AG04449 (cell line): ENCODE measurements at regions not wholly inside any gene's neighbourhood (a gene's known extent, or its start where the extent isn't known, plus 50 kb on each side); places are given as distances from the start of the nearest gene placed in this dataset.

ENCODE experiments used
- CTCF ChIA-PET: fragments of 350-600 bp; formaldehyde crosslinking; extraction: SDS; loops from one replicate; lab custom pipeline; 2021; ENCODE audit warnings: antibody characterized with exemption; lab: Yijun Ruan, JAX
- POLR2A ChIA-PET: fragments of 400-600, 350-600 bp; formaldehyde crosslinking; extraction: SDS; loops from one replicate; lab custom pipeline; 2020; ENCODE audit warnings: antibody characterized with exemption, inconsistent platforms; lab: Yijun Ruan, JAX
- DNase-seq: peaks from one replicate; pipeline ENCODE4 v3.0.0-alpha.2; 2010; ENCODE audit warnings: low read depth, low spot score
- H3K4me3 ChIP-seq: 2 replicates; pipeline ENCODE4 v1.5.1; 2011; ENCODE audit warnings: low read depth, mild to moderate bottlenecking, control low read depth, low read length
- TF ChIP-seq, protein P1 (sequence below): IDR thresholded peaks from one replicate; pipeline ENCODE4 v1.5.1; 2011; ENCODE audit warnings: mild to moderate bottlenecking, moderate library complexity, low read length, control low read depth, inconsistent platforms; ENCODE audit not compliant: insufficient read depth; ENCODE audit errors: missing control alignments

DNA sequence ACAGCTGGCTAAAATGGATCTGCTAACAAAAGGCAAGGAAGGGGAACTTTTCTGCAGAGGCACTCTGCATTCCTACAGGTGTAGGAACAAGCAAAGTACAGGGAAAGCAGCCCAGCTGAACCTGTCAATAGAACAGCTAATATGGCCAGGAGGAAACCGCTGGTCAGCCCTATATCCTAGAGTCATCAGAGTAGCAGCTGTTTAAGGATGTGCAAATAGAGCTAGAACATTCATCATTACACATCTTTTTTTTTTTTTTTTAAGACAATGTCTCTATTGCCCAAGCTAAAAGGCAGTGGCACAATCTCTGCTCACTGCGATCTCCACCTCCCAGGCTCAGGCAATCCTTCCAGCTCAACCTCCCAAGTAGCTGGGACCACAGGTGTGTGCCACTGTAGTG, 163.0 kb downstream of the BTC start:
- ChIA-PET POLR2A (no interaction called here), CTCF (no interaction called here)
- no peak overlapping the region for H3K4me3 ChIP-seq
- no peak for DNase-seq
- TF ChIP-seq, protein P1, sequence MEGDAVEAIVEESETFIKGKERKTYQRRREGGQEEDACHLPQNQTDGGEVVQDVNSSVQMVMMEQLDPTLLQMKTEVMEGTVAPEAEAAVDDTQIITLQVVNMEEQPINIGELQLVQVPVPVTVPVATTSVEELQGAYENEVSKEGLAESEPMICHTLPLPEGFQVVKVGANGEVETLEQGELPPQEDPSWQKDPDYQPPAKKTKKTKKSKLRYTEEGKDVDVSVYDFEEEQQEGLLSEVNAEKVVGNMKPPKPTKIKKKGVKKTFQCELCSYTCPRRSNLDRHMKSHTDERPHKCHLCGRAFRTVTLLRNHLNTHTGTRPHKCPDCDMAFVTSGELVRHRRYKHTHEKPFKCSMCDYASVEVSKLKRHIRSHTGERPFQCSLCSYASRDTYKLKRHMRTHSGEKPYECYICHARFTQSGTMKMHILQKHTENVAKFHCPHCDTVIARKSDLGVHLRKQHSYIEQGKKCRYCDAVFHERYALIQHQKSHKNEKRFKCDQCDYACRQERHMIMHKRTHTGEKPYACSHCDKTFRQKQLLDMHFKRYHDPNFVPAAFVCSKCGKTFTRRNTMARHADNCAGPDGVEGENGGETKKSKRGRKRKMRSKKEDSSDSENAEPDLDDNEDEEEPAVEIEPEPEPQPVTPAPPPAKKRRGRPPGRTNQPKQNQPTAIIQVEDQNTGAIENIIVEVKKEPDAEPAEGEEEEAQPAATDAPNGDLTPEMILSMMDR, result no peak

DNA sequence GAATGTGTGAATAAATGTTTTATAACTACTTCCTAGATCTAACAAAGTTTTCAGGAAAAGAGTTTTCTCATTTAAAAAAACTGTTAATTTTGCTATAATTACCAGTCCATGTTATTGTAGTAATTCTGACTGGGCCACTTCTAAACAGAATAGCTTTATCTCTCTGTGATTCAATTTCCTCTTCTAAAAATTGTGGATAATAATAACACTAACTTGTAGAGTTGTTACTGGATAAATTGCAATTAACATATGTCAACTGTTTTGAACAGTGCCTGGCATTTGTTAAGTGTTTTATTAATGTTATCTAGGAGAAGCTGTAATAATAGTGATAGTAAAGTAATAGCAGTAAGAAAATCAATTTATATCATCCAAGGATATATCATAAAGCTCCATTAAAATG, 162.3 kb downstream of the BTC start:
- H3K4me3 ChIP-seq, result no peak overlapping the region
- TF ChIP-seq, protein P1, result no peak
- ChIA-PET CTCF (no interaction called here), POLR2A (no interaction called here)
- no peak for DNase-seq

DNA sequence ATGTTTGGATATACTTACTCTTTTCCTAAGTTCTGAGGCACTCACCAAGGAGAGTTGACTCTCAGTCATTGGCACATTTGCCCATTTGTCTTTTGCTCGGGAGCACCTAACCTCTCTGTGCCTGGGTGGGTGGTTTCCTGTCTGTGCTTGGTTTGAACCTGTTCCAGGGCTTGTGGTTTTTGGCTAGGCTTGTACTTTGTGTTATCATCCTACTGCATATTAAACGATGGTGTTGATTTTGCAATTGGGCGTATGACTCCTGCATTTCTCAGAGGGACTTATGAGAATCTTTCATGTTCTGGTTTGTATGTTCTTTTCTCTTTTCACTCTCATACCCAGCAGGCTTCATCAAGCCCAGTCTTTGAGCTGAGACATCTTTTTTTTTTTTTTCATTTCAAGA, 161.7 kb downstream of the BTC start:
- POLR2A ChIA-PET, result no interaction called here
- no peak overlapping the region for H3K4me3 ChIP-seq
- peak; percentile 12 for DNase-seq
- CTCF ChIA-PET, result no interaction called here
- TF ChIP-seq, protein P1, result no peak

DNA sequence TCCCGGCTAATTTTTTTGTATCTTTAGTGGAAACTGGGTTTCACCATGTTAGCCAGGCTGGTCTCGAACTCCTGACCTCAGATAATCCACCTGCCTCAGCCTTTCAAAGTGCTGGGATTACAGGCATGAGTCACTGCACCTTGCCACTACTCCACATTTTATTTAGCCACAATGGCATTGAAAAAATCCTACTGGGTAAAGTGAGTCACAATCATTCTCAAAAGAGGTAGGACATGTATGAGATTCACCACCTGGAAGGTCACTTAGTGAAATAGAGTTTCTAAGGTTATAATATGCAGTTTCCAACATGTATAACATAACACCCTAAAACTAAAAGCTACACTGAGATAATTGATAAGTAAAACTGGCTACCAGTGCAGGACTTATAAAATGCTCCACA, 159.2 kb downstream of the BTC start:
- no peak for DNase-seq
- no peak overlapping the region for H3K4me3 ChIP-seq
- ChIA-PET CTCF (no interaction called here), POLR2A (no interaction called here)
- TF ChIP-seq, protein P1, result no peak

DNA sequence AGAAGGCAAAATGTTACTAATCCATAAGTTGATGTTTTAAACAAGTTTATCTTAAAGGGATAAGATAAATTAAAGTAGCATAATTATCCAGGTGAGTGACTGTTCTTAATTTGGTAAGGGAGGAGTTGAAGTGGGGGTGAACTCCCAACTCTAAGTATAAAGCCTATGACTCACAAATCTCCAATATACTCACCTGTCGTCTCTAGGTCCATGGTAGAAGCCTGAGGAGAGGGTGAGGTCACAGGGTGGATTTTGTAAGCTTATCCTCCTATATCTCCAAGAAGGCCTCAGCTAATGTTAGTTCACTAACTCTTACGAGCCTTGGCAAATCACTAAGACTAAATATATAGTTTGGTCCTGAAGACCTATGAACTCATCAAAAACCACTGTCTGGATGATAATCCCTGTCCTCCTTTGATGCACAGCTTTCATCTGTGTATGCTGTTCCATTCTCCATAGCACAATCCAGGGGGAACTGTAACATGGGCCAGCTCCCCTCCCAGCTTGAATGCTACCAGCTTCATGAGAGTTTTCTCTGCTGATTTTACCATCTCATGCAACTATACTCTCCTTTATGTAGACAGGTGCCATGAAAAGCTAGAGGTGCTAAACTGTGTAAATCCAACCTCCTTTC, 158.7 kb downstream of the BTC start:
- H3K4me3 ChIP-seq, result no peak overlapping the region
- no peak for DNase-seq
- CTCF ChIA-PET, result interaction anchor here (1.2 to 2.3 kb wide), 2 partner anchors 101 to 265 kb away, joined by 6 to 8 read pairs; no protein-coding TSS in a partner anchor
- TF ChIP-seq, protein P1, result no peak
- POLR2A ChIA-PET, result no interaction called here

DNA sequence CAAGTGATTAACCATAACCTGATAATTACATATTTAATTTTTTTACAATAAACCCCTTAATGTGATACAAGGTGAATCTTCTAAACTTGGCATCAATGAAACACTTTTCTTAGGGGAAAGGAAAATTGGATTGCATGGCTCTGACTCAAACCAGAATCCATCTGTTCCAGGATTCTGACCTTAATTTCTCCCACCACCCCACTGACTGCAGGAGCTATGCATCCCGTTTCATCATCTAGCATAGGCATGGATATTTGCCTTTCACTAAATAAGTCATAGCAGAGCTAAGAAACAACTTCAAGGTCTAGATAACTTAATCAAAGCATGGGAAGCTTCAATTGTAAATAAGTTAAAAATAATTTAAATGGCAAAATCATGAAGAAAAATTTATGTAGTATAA, 156.3 kb downstream of the BTC start:
- H3K4me3 ChIP-seq, result no peak overlapping the region
- TF ChIP-seq, protein P1, result no peak
- no peak for DNase-seq
- POLR2A ChIA-PET, result no interaction called here
- CTCF ChIA-PET, result interaction anchor here (0.5 to 2.0 kb wide), 5 partner anchors 9 to 38 kb away, joined by 3 to 5 read pairs (median 3); no protein-coding TSS in a partner anchor
